HepG2 (cell line): ENCODE measurements at regions not wholly inside any gene's neighbourhood (a gene's known extent, or its start where the extent isn't known, plus 50 kb on each side); places are given as distances from the start of the nearest gene placed in this dataset.

Experiments used
- ATAC-seq: fragments of 200-7000 bp; cut with Tn5 transposase; 3 replicates; pipeline ENCODE4 v1.9.1; 2020; ENCODE audit warnings: mild to moderate bottlenecking, moderate library complexity
- BruUV-seq: library from RNA; stranded (reverse); fragments of 400-500 nt; replicated peaks from 2 replicates; lab custom pipeline; 2021; lab: Mats Ljungman, UMichigan
- CTCF ChIA-PET: fragments of 300-600 bp; formaldehyde crosslinking; extraction: SDS; loops from one replicate; lab custom pipeline; 2021; ENCODE audit warnings: low total read pairs, inconsistent platforms, low intra/inter-chr PET ratio; lab: Yijun Ruan, JAX
- POLR2A ChIA-PET: fragments of 350-600 bp; sonication (Branson Sonifier 250); formaldehyde crosslinking; loops from one replicate; lab custom pipeline; 2020; ENCODE audit warnings: antibody characterized with exemption, inconsistent platforms; lab: Yijun Ruan, JAX
- DNase-seq: peaks from one replicate; pipeline ENCODE4 v3.0.0-alpha.2; 2015; ENCODE audit warnings: low spot score
- FAIRE-seq: peaks from 3 replicates; lab custom pipeline; 2011; peaks lifted over from hg19 to GRCh38; lab: Jason Lieb, UNC
- H2AFZ ChIP-seq: one replicate; pipeline ENCODE4 v1.6.1; 2011; ENCODE audit warnings: low read length, inconsistent platforms
- H3K27ac ChIP-seq: fragments of 300-600 bp; 3 replicates; pipeline ENCODE4 v1.8.0; 2011; ENCODE audit warnings: mixed run types, mild to moderate bottlenecking, mixed read lengths, low read length, inconsistent platforms; ENCODE audit not compliant: insufficient read depth; ENCODE audit errors: extremely low read length
- H3K27me3 ChIP-seq, 2 experiments: fragments of 200-600 bp in 1 of 2; 2 replicates in 1 of 2; 3 replicates in 1 of 2; pipeline versions ENCODE4 v1.6.0 to v1.8.0; 2011; ENCODE audit warnings: low read length in 2 of 2, mild to moderate bottlenecking in 2 of 2, moderate library complexity in 2 of 2, inconsistent platforms in 1 of 2; ENCODE audit not compliant: insufficient read depth in 2 of 2, control insufficient read depth in 1 of 2
- H3K36me3 ChIP-seq, 2 experiments: fragments of 200-600 bp in 1 of 2; replicated peaks in 1 of 2; 2 replicates in 1 of 2; 3 replicates in 1 of 2; pipeline versions ENCODE4 v1.5.1 to v1.8.0; 2011; ENCODE audit warnings: low read length in 2 of 2, inconsistent platforms in 1 of 2; ENCODE audit not compliant: insufficient read depth in 2 of 2, control insufficient read depth in 1 of 2
- H3K4me1 ChIP-seq: 2 replicates; pipeline ENCODE4 v1.5.1; 2012; ENCODE audit warnings: low read length, inconsistent platforms; ENCODE audit not compliant: insufficient read depth
- H3K4me2 ChIP-seq: 2 replicates; pipeline ENCODE4 v1.6.0; 2011; ENCODE audit warnings: low read depth, low read length, inconsistent platforms
- H3K4me3 ChIP-seq, 3 experiments: fragments of 200-600 bp in 1 of 3; sonication (generic), shearing (Covaris generic) in 1 of 3; replicated peaks in 1 of 3; 2 replicates each; pipeline ENCODE4 v1.5.1; 2011 to 2016; ENCODE audit warnings: low read length in 3 of 3, inconsistent platforms in 2 of 3, low read depth in 2 of 3, mild to moderate bottlenecking in 2 of 3, control low read depth in 1 of 3, mixed read lengths in 1 of 3; ENCODE audit not compliant: insufficient read depth in 1 of 3
- H3K79me2 ChIP-seq: one replicate; pipeline ENCODE4 v1.6.1; 2011; ENCODE audit warnings: low read length, inconsistent platforms; ENCODE audit not compliant: insufficient read depth
- H3K9ac ChIP-seq: 2 replicates; pipeline ENCODE4 v1.6.0; 2011; ENCODE audit warnings: mild to moderate bottlenecking, low read depth, low read length, inconsistent platforms; ENCODE audit not compliant: insufficient read depth
- H3K9me3 ChIP-seq: 2 replicates; pipeline ENCODE4 v1.5.1; 2012; ENCODE audit warnings: mild to moderate bottlenecking, low read length
- H4K20me1 ChIP-seq: 2 replicates; pipeline ENCODE4 v1.6.0; 2011; ENCODE audit warnings: inconsistent platforms, mild to moderate bottlenecking, low read length, moderate library complexity; ENCODE audit not compliant: insufficient read depth
- ADNP ChIP-seq: sonication (generic); formaldehyde crosslinking; IDR thresholded peaks from 2 replicates; pipeline ENCODE4 v1.4.0; 2020; ENCODE audit warnings: missing genetic modification reagents
- AHDC1 ChIP-seq: sonication (generic); formaldehyde crosslinking; IDR thresholded peaks from 2 replicates; pipeline ENCODE4 v1.5.1; 2020; ENCODE audit warnings: mild to moderate bottlenecking, missing genetic modification reagents, borderline replicate concordance
- FIP1L1 ChIP-seq: fragments of 200-400 bp; formaldehyde crosslinking; IDR thresholded peaks from 2 replicates; pipeline ENCODE4 v1.6.1; 2018; ENCODE audit warnings: low read depth, mild to moderate bottlenecking, low read length, moderate library complexity, borderline replicate concordance; ENCODE audit not compliant: insufficient read depth
- GRHL1 ChIP-seq: sonication (generic); formaldehyde crosslinking; conservative IDR thresholded peaks from 2 replicates; pipeline ENCODE4 v1.8.0; 2022; ENCODE audit warnings: missing genetic modification reagents
- KLF12 ChIP-seq: sonication (generic); formaldehyde crosslinking; IDR thresholded peaks from 2 replicates; pipeline ENCODE4 v1.4.0; 2020; ENCODE audit warnings: missing genetic modification reagents, borderline replicate concordance
- MIER3 ChIP-seq: IDR thresholded peaks from 2 replicates; pipeline ENCODE4 v1.6.1; 2016; ENCODE audit warnings: missing compliant biosample characterization, borderline replicate concordance
- MIXL1 ChIP-seq: IDR thresholded peaks from 2 replicates; pipeline ENCODE4 v1.6.1; 2016
- PHF21A ChIP-seq: sonication (generic); formaldehyde crosslinking; IDR thresholded peaks from 2 replicates; pipeline ENCODE4 v1.5.0; 2020; ENCODE audit warnings: mild to moderate bottlenecking, missing genetic modification reagents
- SNAI1 ChIP-seq: sonication (generic); formaldehyde crosslinking; IDR thresholded peaks from 2 replicates; pipeline ENCODE4 v1.5.0; 2020; ENCODE audit warnings: mild to moderate bottlenecking, missing genetic modification reagents, borderline replicate concordance
- SOX5 ChIP-seq: IDR thresholded peaks from 2 replicates; pipeline ENCODE4 v1.6.1; 2016; ENCODE audit warnings: borderline replicate concordance
- TAF1 ChIP-seq: sonication (generic); formaldehyde crosslinking; IDR thresholded peaks from 2 replicates; pipeline ENCODE4 v1.4.0; 2020; ENCODE audit warnings: missing genetic modification reagents
- ZBTB21 ChIP-seq: sonication (generic); formaldehyde crosslinking; IDR thresholded peaks from 2 replicates; pipeline ENCODE4 v1.4.0; 2020; ENCODE audit warnings: missing genetic modification reagents
- ZFP90 ChIP-seq: sonication (generic); formaldehyde crosslinking; IDR thresholded peaks from 2 replicates; pipeline ENCODE4 v1.8.0; 2022; ENCODE audit warnings: missing genetic modification reagents, mild to moderate bottlenecking, inconsistent platforms, borderline replicate concordance
- ZMAT3 ChIP-seq: sonication (generic); formaldehyde crosslinking; conservative IDR thresholded peaks from 2 replicates; pipeline ENCODE4 v1.7.0; 2021; ENCODE audit warnings: missing genetic modification reagents
- ZNF569 ChIP-seq: sonication (generic); formaldehyde crosslinking; IDR thresholded peaks from 2 replicates; pipeline ENCODE4 v1.5.0; 2020; ENCODE audit warnings: mild to moderate bottlenecking, missing genetic modification reagents, moderate library complexity, borderline replicate concordance
- ZNF792 ChIP-seq: IDR thresholded peaks from 2 replicates; pipeline ENCODE4 v1.6.1; 2016
- ZNF879 ChIP-seq: sonication (generic); formaldehyde crosslinking; IDR thresholded peaks from 2 replicates; pipeline ENCODE4 v1.8.1; 2023; ENCODE audit warnings: missing genetic modification reagents
- ZSCAN12 ChIP-seq: sonication (generic); formaldehyde crosslinking; IDR thresholded peaks from 2 replicates; pipeline ENCODE4 v1.9.0; 2021; ENCODE audit warnings: mild to moderate bottlenecking, missing genetic modification reagents
- WGBS: methylation state at CpG from one replicate; pipeline ENCODE4 v1.1.6; 2017; ENCODE audit warnings: low lambda C conversion rate; 5-methylcytosine and 5-hydroxymethylcytosine counted together
- in situ Hi-C: cut with HindIII; loops from 2 replicates; pipeline ENCODE4 v1.10.0; 2017; ENCODE audit warnings: low pct_unique_long_range_greater_than_20kb; ENCODE audit not compliant: extremely low pct_ligation_motif_present
- intact Hi-C: fragments of 100-400 bp; cut with micrococcal nuclease; formaldehyde crosslinking; loops from one replicate; pipeline ENCODE4 v1.10.0; 2022; ENCODE audit not compliant: unreplicated experiment

DNA sequence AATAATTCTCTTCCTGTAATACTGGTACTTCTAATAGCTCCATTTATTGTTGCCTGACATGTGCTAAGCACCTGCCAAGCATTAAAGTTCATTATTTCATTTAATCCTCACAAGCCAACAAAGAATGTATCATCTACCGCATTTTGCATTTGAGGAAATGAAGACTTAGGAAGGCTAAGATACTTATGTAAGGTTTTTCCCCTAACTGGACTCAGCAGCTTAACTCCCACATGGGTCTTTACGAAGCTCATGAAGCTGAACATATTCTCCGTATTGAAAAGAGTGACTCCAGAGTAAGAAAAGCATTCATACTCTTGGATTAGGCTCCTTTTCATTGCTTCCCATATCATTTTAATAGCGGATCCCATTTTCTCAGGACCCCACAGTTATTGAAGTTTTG is 155.7 kb upstream of the TMEM72 start:
- POLR2A ChIA-PET: no interaction called here
- TF ChIP-seq ADNP (CRISPR knock-in tag) (no peak), AHDC1 (CRISPR knock-in tag) (no peak), ZNF569 (CRISPR knock-in tag) (no peak), PHF21A (CRISPR knock-in tag) (no peak), ZNF879 (CRISPR knock-in tag) (no peak), ZNF792 (no peak), MIXL1 (CRISPR knock-in tag) (no peak), MIER3 (no peak), GRHL1 (CRISPR knock-in tag) (no peak), SOX5 (CRISPR knock-in tag) (no peak), ZSCAN12 (no peak), ZMAT3 (CRISPR knock-in tag) (no peak), ZFP90 (CRISPR knock-in tag) (no peak), KLF12 (CRISPR knock-in tag) (no peak), ZBTB21 (CRISPR knock-in tag) (no peak), FIP1L1 (no peak), TAF1 (no peak), SNAI1 (CRISPR knock-in tag) (no peak)
- no peaks in the 10 kb centered on the region for H3K4me1 ChIP-seq
- DNase-seq (no peak), ATAC-seq (no peak), FAIRE-seq (no peak)
- H3K36me3 ChIP-seq: no peaks in the 10 kb centered on the region
- in situ Hi-C loops (no loop called here), intact Hi-C loops (no loop called here)
- H3K9ac ChIP-seq: no peak overlapping the region
- no peaks in the 10 kb centered on the region for H4K20me1 ChIP-seq
- no peaks in the 10 kb centered on the region for H3K9me3 ChIP-seq
- 60% methylated on average over 4 of the region's 4 CpGs for WGBS
- H2AFZ ChIP-seq: no peak overlapping the region
- no peak overlapping the region for H3K4me2 ChIP-seq
- H3K4me3 ChIP-seq: no peak overlapping the region
- H3K27me3 ChIP-seq: no peaks in the 10 kb centered on the region
- BruUV-seq: no TSS peak
- CTCF ChIA-PET: no interaction called here
- no peak overlapping the region for H3K27ac ChIP-seq
- H3K79me2 ChIP-seq: no peaks in the 10 kb centered on the region
